Smooth muscle cell (in vitro differentiated cells): ENCODE measurements at regions not wholly inside any gene's neighbourhood (a gene's known extent, or its start where the extent isn't known, plus 50 kb on each side); places are given as distances from the start of the nearest gene placed in this dataset.

ENCODE experiments used
- DNase-seq: peaks from one replicate; lab custom pipeline; 2025; ENCODE audit not compliant: unreplicated experiment; lab: John Stamatoyannopoulos, UW
- H2AFZ ChIP-seq: fragments of 200-600 bp; sonication (generic); 2 replicates; pipeline ENCODE4 v1.6.0; 2016; ENCODE audit warnings: antibody characterized with exemption, low read depth, mild to moderate bottlenecking
- H3F3A ChIP-seq: fragments of 200-600 bp; sonication (generic); 2 replicates; pipeline ENCODE4 v1.6.0; 2017; ENCODE audit warnings: antibody characterized with exemption, low read depth
- H3K27ac ChIP-seq: fragments of 200-600 bp; sonication (generic); 2 replicates; pipeline ENCODE4 v1.5.1; 2016; ENCODE audit warnings: low read depth, mild to moderate bottlenecking
- H3K27me3 ChIP-seq: fragments of 200-600 bp; sonication (generic); 2 replicates; pipeline ENCODE4 v1.6.1; 2016; ENCODE audit warnings: low read depth, mild to moderate bottlenecking
- H3K36me3 ChIP-seq: fragments of 200-600 bp; sonication (generic); 2 replicates; pipeline ENCODE4 v1.5.1; 2016; ENCODE audit warnings: low read depth
- H3K4me1 ChIP-seq: fragments of 200-600 bp; sonication (generic); 2 replicates; pipeline ENCODE4 v1.5.1; 2016; ENCODE audit warnings: low read depth
- H3K4me2 ChIP-seq: fragments of 200-600 bp; sonication (generic); 2 replicates; pipeline ENCODE4 v1.6.0; 2016; ENCODE audit warnings: mild to moderate bottlenecking
- H3K4me3 ChIP-seq: fragments of 200-600 bp; sonication (generic); 2 replicates; pipeline ENCODE4 v1.5.1; 2016; ENCODE audit warnings: mild to moderate bottlenecking
- H3K79me2 ChIP-seq: fragments of 200-600 bp; sonication (generic); 2 replicates; pipeline ENCODE4 v1.6.0; 2016; ENCODE audit warnings: low read depth, mild to moderate bottlenecking
- H3K9ac ChIP-seq: fragments of 200-600 bp; sonication (generic); 2 replicates; pipeline ENCODE4 v1.6.0; 2016; ENCODE audit warnings: low read depth
- H3K9me3 ChIP-seq: fragments of 200-600 bp; sonication (generic); replicated peaks from 2 replicates; pipeline ENCODE4 v1.5.1; 2016; ENCODE audit warnings: low read depth
- H4K20me1 ChIP-seq: fragments of 200-600 bp; sonication (generic); 2 replicates; pipeline ENCODE4 v1.6.0; 2016; ENCODE audit warnings: low read depth
- WGBS: methylation state at CpG from one replicate; pipeline ENCODE4 v1.1.7; 2016; ENCODE audit warnings: low lambda C conversion rate; 5-methylcytosine and 5-hydroxymethylcytosine counted together
- TF ChIP-seq, protein P1 (sequence below): fragments of 200-600 bp; sonication (generic); IDR thresholded peaks from 2 replicates; pipeline ENCODE4 v1.5.1; 2017; ENCODE audit warnings: borderline replicate concordance, mild to moderate bottlenecking, antibody characterized with exemption; ENCODE audit not compliant: insufficient read depth, poor library complexity, severe bottlenecking

DNA sequence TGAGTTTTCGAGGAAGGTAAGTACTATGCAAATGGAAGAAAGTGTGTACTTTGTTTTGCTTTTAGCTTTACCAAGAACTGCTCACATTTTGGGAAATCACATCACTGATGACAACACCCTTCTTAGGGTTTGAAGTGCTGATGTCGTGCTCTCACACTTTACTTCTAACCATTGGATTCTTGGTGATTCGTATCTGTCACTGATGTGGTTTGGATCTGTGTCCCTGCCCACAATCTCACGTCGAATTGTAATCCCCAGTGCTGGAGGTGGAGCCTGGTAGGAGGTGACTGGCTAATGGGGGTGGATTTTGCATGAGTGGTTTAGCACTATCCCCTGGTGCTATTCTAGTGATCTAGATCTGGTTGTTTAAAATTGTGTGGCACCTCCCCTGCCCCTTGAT lies 75.4 kb upstream of the RGMA start:
- H3K9me3 ChIP-seq: no peaks in the 10 kb centered on the region
- H3K79me2 ChIP-seq: no peaks in the 10 kb centered on the region
- 46% methylated on average over 5 of the region's 5 CpGs for WGBS
- H3K4me2 ChIP-seq: no peak overlapping the region
- peaks cover 11% of the 10 kb centered on the region for H3K4me1 ChIP-seq
- DNase-seq: no peak
- no peaks in the 10 kb centered on the region for H4K20me1 ChIP-seq
- H3K27ac ChIP-seq: no peak overlapping the region
- H2AFZ ChIP-seq: no peak overlapping the region
- peaks cover 16% of the 10 kb centered on the region for H3K27me3 ChIP-seq
- H3K36me3 ChIP-seq: no peaks in the 10 kb centered on the region
- H3K4me3 ChIP-seq: no peak overlapping the region
- TF ChIP-seq, protein P1, sequence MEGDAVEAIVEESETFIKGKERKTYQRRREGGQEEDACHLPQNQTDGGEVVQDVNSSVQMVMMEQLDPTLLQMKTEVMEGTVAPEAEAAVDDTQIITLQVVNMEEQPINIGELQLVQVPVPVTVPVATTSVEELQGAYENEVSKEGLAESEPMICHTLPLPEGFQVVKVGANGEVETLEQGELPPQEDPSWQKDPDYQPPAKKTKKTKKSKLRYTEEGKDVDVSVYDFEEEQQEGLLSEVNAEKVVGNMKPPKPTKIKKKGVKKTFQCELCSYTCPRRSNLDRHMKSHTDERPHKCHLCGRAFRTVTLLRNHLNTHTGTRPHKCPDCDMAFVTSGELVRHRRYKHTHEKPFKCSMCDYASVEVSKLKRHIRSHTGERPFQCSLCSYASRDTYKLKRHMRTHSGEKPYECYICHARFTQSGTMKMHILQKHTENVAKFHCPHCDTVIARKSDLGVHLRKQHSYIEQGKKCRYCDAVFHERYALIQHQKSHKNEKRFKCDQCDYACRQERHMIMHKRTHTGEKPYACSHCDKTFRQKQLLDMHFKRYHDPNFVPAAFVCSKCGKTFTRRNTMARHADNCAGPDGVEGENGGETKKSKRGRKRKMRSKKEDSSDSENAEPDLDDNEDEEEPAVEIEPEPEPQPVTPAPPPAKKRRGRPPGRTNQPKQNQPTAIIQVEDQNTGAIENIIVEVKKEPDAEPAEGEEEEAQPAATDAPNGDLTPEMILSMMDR: no peak
- no peak overlapping the region for H3K9ac ChIP-seq
- H3F3A ChIP-seq: no peaks in the 10 kb centered on the region

DNA sequence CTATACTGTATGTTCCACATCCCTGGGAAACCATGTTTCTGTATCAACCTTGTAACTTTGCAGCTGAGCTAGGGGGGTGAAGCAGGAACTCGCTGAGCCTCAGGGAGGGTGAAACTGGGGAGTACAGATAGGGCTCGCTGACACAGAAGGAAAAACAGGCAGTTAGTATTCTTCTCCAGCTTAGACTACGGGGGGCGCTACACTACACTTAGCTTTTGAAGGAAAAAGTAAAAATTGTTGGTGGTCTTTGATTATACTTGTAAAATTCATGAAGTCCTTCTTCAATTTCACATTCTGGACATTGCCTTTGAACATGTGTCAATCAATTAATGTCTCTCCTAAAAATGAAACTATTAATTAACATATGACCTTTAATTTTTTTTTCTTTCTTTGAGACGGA lies 73.5 kb upstream of the RGMA start:
- 98% methylated on average over 5 of the region's 5 CpGs for WGBS
- H3K36me3 ChIP-seq: no peaks in the 10 kb centered on the region
- H3K4me2 ChIP-seq: no peak overlapping the region
- no peaks in the 10 kb centered on the region for H4K20me1 ChIP-seq
- no peak for DNase-seq
- no peaks in the 10 kb centered on the region for H3K79me2 ChIP-seq
- H2AFZ ChIP-seq: no peak overlapping the region
- no peak overlapping the region for H3K4me3 ChIP-seq
- H3K9me3 ChIP-seq: no peaks in the 10 kb centered on the region
- H3F3A ChIP-seq: no peaks in the 10 kb centered on the region
- H3K27me3 ChIP-seq: peaks cover 16% of the 10 kb centered on the region
- TF ChIP-seq, protein P1: no peak
- no peak overlapping the region for H3K9ac ChIP-seq
- peaks cover 11% of the 10 kb centered on the region for H3K4me1 ChIP-seq
- no peak overlapping the region for H3K27ac ChIP-seq

DNA sequence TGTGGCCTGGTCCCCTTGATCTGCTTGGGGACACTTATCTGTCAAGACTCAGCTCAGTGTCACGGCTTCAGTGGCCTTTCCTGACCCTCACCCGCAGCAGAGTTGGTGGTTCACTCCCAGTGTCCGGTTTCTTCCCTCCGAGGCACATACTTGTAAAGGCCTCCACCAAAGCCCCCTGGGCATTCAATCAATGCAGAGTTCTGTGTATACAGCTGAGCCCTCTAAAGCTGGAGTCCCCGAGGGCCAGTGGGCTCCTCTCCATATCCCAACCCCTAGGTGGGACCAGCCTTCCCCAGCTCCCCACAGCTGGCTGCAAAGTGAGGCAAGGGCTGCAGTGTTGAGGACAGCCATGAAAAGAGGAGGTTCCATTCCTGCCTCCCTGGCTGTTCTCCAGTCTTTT lies 70.9 kb upstream of the RGMA start:
- no peak overlapping the region for H3K4me3 ChIP-seq
- no peak for DNase-seq
- no peak overlapping the region for H3K27ac ChIP-seq
- no peak overlapping the region for H2AFZ ChIP-seq
- TF ChIP-seq, protein P1: no peak
- 85% methylated on average over 5 of the region's 5 CpGs for WGBS
- no peaks in the 10 kb centered on the region for H3F3A ChIP-seq
- peaks cover 4% of the 10 kb centered on the region for H3K27me3 ChIP-seq
- peaks cover 11% of the 10 kb centered on the region for H3K4me1 ChIP-seq
- H3K9ac ChIP-seq: no peak overlapping the region
- no peaks in the 10 kb centered on the region for H3K9me3 ChIP-seq
- no peaks in the 10 kb centered on the region for H3K36me3 ChIP-seq
- no peaks in the 10 kb centered on the region for H3K79me2 ChIP-seq
- H3K4me2 ChIP-seq: no peak overlapping the region
- no peaks in the 10 kb centered on the region for H4K20me1 ChIP-seq

DNA sequence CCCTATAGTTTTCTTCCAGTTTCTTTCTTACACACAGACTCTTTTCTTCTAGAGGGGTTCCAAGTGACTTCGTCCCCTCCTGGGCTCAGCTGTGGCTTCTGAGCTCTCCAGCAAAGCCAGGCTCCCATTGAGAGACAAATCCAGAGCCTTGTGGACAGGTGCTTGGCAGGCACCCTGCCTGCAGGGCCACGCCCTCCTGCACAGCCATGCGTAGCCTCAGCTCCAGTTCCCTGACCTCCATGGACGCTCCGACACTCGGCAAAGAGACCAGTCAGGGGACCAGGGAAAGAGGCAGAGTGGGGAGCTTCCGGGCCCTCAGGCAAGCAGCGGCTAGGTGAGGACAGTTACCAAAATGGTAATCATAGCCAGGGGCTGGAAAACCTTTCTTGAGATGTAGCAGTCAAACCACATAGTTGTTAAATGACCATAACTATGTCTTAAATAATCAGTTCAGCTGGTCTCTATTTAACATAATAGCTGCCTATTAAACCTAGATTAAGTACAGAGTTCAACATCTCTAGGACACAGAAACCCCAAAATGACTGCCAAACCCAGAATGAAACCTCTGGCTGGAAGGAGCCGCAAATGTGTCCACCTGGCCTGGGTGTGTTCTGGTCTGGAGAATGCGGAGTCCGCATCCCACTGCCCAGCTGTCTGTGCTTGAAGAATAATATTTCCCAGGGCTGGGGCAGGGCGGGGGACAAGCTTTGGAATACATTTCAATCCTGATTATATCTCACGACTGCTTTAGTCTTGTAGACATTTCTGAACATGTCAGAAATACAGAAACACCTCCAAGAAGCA lies 69.3 kb upstream of the RGMA start:
- 88% methylated on average over 13 of the region's 13 CpGs for WGBS
- Histone ChIP-seq H3K4me3 (no peak overlapping the region), H3K9me3 (no peaks in the 10 kb centered on the region), H3K4me2 (no peak overlapping the region), H4K20me1 (no peaks in the 10 kb centered on the region), H3K79me2 (no peaks in the 10 kb centered on the region), H3K36me3 (no peaks in the 10 kb centered on the region), H3F3A (no peaks in the 10 kb centered on the region), H3K27ac (no peak overlapping the region), H3K27me3 (peaks cover 4% of the 10 kb centered on the region), H3K4me1 (peaks cover 11% of the 10 kb centered on the region), H3K9ac (no peak overlapping the region), H2AFZ (no peak overlapping the region)
- no peak for DNase-seq
- TF ChIP-seq, protein P1: no peak
